Upper lobe of left lung (tissue), 4 donors: ENCODE measurements at regions not wholly inside any gene's neighbourhood (a gene's known extent, or its start where the extent isn't known, plus 50 kb on each side); places are given as distances from the start of the nearest gene placed in this dataset.

Source experiments
- EP300 ChIP-seq, 4 donors: sonication (generic); formaldehyde crosslinking; IDR thresholded peaks; one replicate each; pipeline ENCODE4 v1.5.1; 2017; ENCODE audit warnings: antibody characterized with exemption in 4 of 4, control low read depth in 2 of 4
- POLR2A ChIP-seq, 4 donors: fragments of 450-650 bp; IDR thresholded peaks; one replicate each; pipeline ENCODE4 v1.5.1; 2016 to 2017; ENCODE audit warnings: antibody characterized with exemption in 4 of 4, mild to moderate bottlenecking in 2 of 4
- TF ChIP-seq, protein P1 (sequence below), 6 experiments: fragments of 450-650 bp in 4 of 6; fragments of 200-600 bp in 2 of 6; sonication (generic) in 2 of 6; IDR thresholded peaks; one replicate each; pipeline ENCODE4 v1.5.1; 2016 to 2019; ENCODE audit warnings: antibody characterized with exemption in 6 of 6

- TF ChIP-seq POLR2A (IDR thresholded peaks at IDR 0.05) = no peak
- TF ChIP-seq, protein P1, sequence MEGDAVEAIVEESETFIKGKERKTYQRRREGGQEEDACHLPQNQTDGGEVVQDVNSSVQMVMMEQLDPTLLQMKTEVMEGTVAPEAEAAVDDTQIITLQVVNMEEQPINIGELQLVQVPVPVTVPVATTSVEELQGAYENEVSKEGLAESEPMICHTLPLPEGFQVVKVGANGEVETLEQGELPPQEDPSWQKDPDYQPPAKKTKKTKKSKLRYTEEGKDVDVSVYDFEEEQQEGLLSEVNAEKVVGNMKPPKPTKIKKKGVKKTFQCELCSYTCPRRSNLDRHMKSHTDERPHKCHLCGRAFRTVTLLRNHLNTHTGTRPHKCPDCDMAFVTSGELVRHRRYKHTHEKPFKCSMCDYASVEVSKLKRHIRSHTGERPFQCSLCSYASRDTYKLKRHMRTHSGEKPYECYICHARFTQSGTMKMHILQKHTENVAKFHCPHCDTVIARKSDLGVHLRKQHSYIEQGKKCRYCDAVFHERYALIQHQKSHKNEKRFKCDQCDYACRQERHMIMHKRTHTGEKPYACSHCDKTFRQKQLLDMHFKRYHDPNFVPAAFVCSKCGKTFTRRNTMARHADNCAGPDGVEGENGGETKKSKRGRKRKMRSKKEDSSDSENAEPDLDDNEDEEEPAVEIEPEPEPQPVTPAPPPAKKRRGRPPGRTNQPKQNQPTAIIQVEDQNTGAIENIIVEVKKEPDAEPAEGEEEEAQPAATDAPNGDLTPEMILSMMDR (IDR thresholded peaks at IDR 0.05) = no peak
- no peak for TF ChIP-seq EP300 (IDR thresholded peaks at IDR 0.05)
Observed at GRCh38 chr5:102664616-102665335, 90.3 kb upstream of the PAM start.
